ENCODE measurements at regions not wholly inside any gene's neighbourhood (a gene's known extent, or its start where the extent isn't known, plus 50 kb on each side); places are given as distances from the start of the nearest gene placed in this dataset.

DNA sequence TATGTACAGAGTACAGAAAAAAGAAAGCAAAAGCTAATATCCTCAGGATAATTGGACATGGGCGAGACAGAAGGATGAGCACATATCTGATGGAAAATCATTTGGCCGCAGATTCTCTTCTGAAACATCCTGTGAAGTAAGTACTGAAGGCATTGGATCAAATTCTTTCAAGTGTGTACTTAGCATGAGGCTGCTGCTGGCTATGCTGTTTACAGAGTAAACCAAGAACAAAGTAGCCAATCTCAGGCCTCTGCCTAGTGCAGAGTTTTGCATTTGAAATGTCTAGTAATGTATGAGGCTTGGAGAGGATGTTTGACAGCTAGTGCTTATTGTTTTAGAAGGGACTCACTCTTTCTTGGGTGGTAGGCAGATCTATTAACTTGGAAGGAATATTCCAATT, 128.5 kb downstream of the MAGEC2 start (continued):
- TF ChIP-seq, protein P1, sequence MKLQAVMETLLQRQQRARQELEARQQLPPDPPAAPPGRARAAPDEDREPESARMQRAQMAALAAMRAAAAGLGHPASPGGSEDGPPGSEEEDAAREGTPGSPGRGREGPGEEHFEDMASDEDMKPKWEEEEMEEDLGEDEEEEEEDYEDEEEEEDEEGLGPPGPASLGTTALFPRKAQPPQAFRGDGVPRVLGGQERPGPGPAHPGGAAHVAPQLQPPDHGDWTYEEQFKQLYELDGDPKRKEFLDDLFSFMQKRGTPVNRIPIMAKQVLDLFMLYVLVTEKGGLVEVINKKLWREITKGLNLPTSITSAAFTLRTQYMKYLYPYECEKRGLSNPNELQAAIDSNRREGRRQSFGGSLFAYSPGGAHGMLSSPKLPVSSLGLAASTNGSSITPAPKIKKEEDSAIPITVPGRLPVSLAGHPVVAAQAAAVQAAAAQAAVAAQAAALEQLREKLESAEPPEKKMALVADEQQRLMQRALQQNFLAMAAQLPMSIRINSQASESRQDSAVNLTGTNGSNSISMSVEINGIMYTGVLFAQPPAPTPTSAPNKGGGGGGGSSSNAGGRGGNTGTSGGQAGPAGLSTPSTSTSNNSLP (IDR thresholded peaks at IDR 0.05; ENCODE audit: borderline replicate concordance, low read depth, low read length) = no peak
- TF ChIP-seq SMC3 (conservative IDR thresholded peaks at IDR 0.05; ENCODE audit: insufficient read depth, low read depth, low read length) = no peak
- TF ChIP-seq, protein P2, sequence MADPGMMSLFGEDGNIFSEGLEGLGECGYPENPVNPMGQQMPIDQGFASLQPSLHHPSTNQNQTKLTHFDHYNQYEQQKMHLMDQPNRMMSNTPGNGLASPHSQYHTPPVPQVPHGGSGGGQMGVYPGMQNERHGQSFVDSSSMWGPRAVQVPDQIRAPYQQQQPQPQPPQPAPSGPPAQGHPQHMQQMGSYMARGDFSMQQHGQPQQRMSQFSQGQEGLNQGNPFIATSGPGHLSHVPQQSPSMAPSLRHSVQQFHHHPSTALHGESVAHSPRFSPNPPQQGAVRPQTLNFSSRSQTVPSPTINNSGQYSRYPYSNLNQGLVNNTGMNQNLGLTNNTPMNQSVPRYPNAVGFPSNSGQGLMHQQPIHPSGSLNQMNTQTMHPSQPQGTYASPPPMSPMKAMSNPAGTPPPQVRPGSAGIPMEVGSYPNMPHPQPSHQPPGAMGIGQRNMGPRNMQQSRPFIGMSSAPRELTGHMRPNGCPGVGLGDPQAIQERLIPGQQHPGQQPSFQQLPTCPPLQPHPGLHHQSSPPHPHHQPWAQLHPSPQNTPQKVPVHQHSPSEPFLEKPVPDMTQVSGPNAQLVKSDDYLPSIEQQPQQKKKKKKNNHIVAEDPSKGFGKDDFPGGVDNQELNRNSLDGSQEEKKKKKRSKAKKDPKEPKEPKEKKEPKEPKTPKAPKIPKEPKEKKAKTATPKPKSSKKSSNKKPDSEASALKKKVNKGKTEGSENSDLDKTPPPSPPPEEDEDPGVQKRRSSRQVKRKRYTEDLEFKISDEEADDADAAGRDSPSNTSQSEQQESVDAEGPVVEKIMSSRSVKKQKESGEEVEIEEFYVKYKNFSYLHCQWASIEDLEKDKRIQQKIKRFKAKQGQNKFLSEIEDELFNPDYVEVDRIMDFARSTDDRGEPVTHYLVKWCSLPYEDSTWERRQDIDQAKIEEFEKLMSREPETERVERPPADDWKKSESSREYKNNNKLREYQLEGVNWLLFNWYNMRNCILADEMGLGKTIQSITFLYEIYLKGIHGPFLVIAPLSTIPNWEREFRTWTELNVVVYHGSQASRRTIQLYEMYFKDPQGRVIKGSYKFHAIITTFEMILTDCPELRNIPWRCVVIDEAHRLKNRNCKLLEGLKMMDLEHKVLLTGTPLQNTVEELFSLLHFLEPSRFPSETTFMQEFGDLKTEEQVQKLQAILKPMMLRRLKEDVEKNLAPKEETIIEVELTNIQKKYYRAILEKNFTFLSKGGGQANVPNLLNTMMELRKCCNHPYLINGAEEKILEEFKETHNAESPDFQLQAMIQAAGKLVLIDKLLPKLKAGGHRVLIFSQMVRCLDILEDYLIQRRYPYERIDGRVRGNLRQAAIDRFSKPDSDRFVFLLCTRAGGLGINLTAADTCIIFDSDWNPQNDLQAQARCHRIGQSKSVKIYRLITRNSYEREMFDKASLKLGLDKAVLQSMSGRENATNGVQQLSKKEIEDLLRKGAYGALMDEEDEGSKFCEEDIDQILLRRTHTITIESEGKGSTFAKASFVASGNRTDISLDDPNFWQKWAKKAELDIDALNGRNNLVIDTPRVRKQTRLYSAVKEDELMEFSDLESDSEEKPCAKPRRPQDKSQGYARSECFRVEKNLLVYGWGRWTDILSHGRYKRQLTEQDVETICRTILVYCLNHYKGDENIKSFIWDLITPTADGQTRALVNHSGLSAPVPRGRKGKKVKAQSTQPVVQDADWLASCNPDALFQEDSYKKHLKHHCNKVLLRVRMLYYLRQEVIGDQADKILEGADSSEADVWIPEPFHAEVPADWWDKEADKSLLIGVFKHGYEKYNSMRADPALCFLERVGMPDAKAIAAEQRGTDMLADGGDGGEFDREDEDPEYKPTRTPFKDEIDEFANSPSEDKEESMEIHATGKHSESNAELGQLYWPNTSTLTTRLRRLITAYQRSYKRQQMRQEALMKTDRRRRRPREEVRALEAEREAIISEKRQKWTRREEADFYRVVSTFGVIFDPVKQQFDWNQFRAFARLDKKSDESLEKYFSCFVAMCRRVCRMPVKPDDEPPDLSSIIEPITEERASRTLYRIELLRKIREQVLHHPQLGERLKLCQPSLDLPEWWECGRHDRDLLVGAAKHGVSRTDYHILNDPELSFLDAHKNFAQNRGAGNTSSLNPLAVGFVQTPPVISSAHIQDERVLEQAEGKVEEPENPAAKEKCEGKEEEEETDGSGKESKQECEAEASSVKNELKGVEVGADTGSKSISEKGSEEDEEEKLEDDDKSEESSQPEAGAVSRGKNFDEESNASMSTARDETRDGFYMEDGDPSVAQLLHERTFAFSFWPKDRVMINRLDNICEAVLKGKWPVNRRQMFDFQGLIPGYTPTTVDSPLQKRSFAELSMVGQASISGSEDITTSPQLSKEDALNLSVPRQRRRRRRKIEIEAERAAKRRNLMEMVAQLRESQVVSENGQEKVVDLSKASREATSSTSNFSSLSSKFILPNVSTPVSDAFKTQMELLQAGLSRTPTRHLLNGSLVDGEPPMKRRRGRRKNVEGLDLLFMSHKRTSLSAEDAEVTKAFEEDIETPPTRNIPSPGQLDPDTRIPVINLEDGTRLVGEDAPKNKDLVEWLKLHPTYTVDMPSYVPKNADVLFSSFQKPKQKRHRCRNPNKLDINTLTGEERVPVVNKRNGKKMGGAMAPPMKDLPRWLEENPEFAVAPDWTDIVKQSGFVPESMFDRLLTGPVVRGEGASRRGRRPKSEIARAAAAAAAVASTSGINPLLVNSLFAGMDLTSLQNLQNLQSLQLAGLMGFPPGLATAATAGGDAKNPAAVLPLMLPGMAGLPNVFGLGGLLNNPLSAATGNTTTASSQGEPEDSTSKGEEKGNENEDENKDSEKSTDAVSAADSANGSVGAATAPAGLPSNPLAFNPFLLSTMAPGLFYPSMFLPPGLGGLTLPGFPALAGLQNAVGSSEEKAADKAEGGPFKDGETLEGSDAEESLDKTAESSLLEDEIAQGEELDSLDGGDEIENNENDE (IDR thresholded peaks at IDR 0.05; ENCODE audit: low read depth, low read length) = no peak
- no peak for TF ChIP-seq CCAR2 (IDR thresholded peaks at IDR 0.05; ENCODE audit: low read depth, low read length)
- TF ChIP-seq ZNF431 (CRISPR knock-in tag; IDR thresholded peaks at IDR 0.05) = no peak
- no peak for TF ChIP-seq RNF2 (IDR thresholded peaks at IDR 0.05)
- no peak for TF ChIP-seq TARDBP (IDR thresholded peaks at IDR 0.05)
- TF ChIP-seq ZSCAN32 (CRISPR knock-in tag; IDR thresholded peaks at IDR 0.05) = no peak

All from K562 (cell line).